ENCODE measurements at regions not wholly inside any gene's neighbourhood (a gene's known extent, or its start where the extent isn't known, plus 50 kb on each side); places are given as distances from the start of the nearest gene placed in this dataset.

DNA sequence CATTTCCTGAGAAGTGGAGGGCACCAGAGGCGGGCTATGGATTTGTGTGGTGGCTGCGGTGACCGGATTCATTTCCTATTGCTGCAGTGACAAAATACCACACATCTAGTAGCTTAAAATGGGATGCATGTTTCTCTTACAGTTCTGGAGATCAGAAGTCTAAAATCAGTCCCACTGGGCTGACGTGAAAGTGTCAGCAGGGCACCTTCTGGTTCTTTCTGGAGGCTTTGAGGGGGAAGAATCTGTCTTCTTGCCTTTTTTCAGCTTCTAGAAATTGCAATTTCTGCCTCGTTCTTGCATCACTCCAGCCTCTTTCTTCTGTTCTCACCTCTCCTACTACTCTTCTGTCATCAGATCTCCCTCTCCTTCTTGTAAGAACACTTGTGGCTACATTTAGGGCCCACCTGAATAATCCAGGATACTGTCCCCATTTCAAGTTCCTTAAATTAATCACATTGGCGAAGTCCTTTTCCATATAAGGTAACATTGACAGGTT lies 111.2 kb downstream of the MARCHF4 start:
- H3K27ac ChIP-seq (ENCODE audit: low read depth, low read length, severe bottlenecking): no peak overlapping the region
- H3K36me3 ChIP-seq (ENCODE audit: control insufficient read depth, insufficient read depth, low read length): peaks cover 69% of the 10 kb centered on the region
- 82 to 87% methylated on average over 2 to 3 of the region's 6 CpGs for WGBS, 2 experiments (ENCODE audit: insufficient coverage in 2 of 2)
- no peaks in the 10 kb centered on the region for H3K4me1 ChIP-seq (ENCODE audit: control insufficient read depth, insufficient read depth, low read length, poor library complexity, severe bottlenecking)
- no peak overlapping the region for H3K4me3 ChIP-seq (ENCODE audit: extremely low read depth, insufficient read depth, low read length, poor library complexity, severe bottlenecking)
- no peaks in the 10 kb centered on the region for H3K9me3 ChIP-seq (ENCODE audit: control insufficient read depth, low read length)

GRCh38 chr2:216260629-216261028 lies 111.7 kb downstream of the MARCHF4 start:
- Histone ChIP-seq H3K9me3 (ENCODE audit: control insufficient read depth, low read length) (no peaks in the 10 kb centered on the region), H3K27ac (ENCODE audit: low read depth, low read length, severe bottlenecking) (no peak overlapping the region), H3K36me3 (ENCODE audit: control insufficient read depth, insufficient read depth, low read length) (peaks cover 64% of the 10 kb centered on the region), H3K4me3 (ENCODE audit: extremely low read depth, insufficient read depth, low read length, poor library complexity, severe bottlenecking) (no peak overlapping the region), H3K4me1 (ENCODE audit: control insufficient read depth, insufficient read depth, low read length, poor library complexity, severe bottlenecking) (no peaks in the 10 kb centered on the region)
- 94 to 98% methylated on average over 3 to 4 of the region's 4 CpGs for WGBS, 2 experiments (ENCODE audit: insufficient coverage in 2 of 2)

- no peaks in the 10 kb centered on the region for H3K4me1 ChIP-seq (ENCODE audit: control insufficient read depth, insufficient read depth, low read length, poor library complexity, severe bottlenecking)
- peaks cover 56% of the 10 kb centered on the region for H3K36me3 ChIP-seq (ENCODE audit: control insufficient read depth, insufficient read depth, low read length)
- no peaks in the 10 kb centered on the region for H3K9me3 ChIP-seq (ENCODE audit: control insufficient read depth, low read length)
- H3K27ac ChIP-seq (ENCODE audit: low read depth, low read length, severe bottlenecking): no peak overlapping the region
- WGBS, 2 experiments (ENCODE audit: insufficient coverage in 2 of 2): 93 to 100% methylated on average over 4 to 6 of the region's 8 CpGs
- no peak overlapping the region for H3K4me3 ChIP-seq (ENCODE audit: extremely low read depth, insufficient read depth, low read length, poor library complexity, severe bottlenecking)
These were observed 113.2 kb downstream of the MARCHF4 start for GRCh38 chr2:216259081-216259480.

DNA sequence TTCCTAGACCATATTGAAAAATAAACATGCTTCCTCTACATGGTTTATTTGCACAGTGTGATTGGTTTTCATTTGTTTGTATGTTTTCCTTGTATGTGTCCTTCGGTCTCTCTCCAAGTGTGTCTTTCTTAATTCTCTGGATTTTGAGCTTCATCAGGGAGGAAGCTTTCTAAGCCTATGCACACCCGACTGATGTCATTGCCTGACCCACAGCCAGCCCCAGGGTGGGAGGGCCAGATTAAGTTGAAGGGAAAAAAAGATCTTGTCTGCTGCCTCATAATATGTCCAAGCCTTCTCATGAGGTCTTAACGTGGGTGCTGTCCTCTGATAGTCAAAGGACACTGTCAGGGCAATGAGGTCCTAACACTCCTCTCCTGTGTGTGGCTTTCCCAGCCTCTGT lies 115.2 kb downstream of the MARCHF4 start:
- WGBS, 2 experiments (ENCODE audit: insufficient coverage in 2 of 2): 86 to 95% methylated on average over 2 to 3 of the region's 3 CpGs
- Histone ChIP-seq H3K27ac (ENCODE audit: low read depth, low read length, severe bottlenecking) (no peak overlapping the region), H3K4me1 (ENCODE audit: control insufficient read depth, insufficient read depth, low read length, poor library complexity, severe bottlenecking) (no peaks in the 10 kb centered on the region), H3K4me3 (ENCODE audit: extremely low read depth, insufficient read depth, low read length, poor library complexity, severe bottlenecking) (no peak overlapping the region), H3K9me3 (ENCODE audit: control insufficient read depth, low read length) (no peaks in the 10 kb centered on the region), H3K36me3 (ENCODE audit: control insufficient read depth, insufficient read depth, low read length) (peaks cover 41% of the 10 kb centered on the region)
